ENCODE measurements at regions not wholly inside any gene's neighbourhood (a gene's known extent, or its start where the extent isn't known, plus 50 kb on each side); places are given as distances from the start of the nearest gene placed in this dataset.

DNA sequence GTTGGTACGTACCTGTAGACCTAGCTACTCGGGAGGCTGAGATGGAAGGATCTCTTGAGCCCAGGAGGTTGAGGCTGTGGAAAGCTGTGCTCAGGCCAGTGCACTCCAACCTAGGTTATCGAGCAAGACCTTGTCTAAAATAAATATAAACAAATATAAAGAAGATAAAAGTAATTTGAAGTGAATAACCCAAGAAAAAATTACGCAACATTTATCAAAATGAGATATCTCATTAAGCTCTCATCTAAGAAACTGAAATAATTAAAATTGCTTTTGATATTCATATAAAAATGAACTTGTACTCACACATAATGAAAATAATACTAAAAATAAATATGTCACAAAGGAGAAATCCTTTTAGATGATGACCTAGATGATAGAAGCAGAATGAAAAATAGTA is 647.1 kb upstream of the NCAM2 start:
- no peaks in the 10 kb centered on the region for H3K27me3 ChIP-seq
- no peak overlapping the region for H3K4me3 ChIP-seq
- no peaks in the 10 kb centered on the region for H3K9me3 ChIP-seq
- TF ChIP-seq, protein P1, sequence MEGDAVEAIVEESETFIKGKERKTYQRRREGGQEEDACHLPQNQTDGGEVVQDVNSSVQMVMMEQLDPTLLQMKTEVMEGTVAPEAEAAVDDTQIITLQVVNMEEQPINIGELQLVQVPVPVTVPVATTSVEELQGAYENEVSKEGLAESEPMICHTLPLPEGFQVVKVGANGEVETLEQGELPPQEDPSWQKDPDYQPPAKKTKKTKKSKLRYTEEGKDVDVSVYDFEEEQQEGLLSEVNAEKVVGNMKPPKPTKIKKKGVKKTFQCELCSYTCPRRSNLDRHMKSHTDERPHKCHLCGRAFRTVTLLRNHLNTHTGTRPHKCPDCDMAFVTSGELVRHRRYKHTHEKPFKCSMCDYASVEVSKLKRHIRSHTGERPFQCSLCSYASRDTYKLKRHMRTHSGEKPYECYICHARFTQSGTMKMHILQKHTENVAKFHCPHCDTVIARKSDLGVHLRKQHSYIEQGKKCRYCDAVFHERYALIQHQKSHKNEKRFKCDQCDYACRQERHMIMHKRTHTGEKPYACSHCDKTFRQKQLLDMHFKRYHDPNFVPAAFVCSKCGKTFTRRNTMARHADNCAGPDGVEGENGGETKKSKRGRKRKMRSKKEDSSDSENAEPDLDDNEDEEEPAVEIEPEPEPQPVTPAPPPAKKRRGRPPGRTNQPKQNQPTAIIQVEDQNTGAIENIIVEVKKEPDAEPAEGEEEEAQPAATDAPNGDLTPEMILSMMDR (IDR thresholded peaks at IDR 0.05): no peak
- no peak overlapping the region for H3K27ac ChIP-seq
- H3K4me1 ChIP-seq: no peaks in the 10 kb centered on the region
- no peaks in the 10 kb centered on the region for H3K36me3 ChIP-seq
- no peak for DNase-seq (ENCODE audit: low spot score)

DNA sequence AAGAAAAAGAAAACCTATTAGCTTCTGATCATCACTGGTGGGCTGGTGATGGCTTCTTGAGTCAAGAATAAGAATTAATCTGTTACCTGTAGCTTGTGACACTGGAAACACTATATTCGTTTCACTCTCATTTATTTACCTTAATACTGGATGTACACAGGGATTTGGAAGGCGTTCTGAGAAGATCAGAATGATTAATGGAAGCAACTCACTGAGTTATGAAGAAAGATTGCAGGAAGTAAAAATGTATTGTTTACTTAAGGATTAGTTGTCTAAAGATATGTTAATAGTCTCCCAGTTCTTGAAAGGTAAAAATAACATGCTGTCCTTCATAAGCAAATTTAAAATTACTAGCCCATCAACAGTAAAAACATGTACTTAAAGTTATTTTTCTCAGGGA is 644.9 kb upstream of the NCAM2 start:
- DNase-seq (ENCODE audit: low spot score): no peak
- TF ChIP-seq, protein P1 (IDR thresholded peaks at IDR 0.05): no peak

DNA sequence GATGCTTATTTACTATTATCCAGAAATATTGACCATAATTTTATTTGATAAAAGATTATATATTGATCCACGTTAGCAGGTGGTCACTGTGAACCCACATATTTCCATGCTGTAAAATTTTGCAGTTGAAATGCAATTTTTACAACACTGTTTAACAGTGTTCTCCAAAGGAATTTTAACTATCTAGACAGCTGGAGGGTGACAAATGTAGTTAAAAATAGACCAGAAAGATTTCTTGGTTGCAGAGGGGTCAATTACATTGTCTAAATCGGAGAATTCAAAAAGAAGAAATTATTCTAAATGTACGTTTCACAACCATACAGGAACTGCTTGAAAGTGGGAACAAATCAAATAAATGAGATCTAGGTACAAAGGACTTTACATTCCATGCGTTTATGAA is 625.2 kb upstream of the NCAM2 start:
- H3K27ac ChIP-seq: no peak overlapping the region
- H3K27me3 ChIP-seq: no peaks in the 10 kb centered on the region
- H3K4me1 ChIP-seq: no peaks in the 10 kb centered on the region
- no peaks in the 10 kb centered on the region for H3K9me3 ChIP-seq
- H3K4me3 ChIP-seq: no peak overlapping the region
- H3K36me3 ChIP-seq: no peaks in the 10 kb centered on the region
- TF ChIP-seq, protein P1 (IDR thresholded peaks at IDR 0.05): no peak
- no peak for DNase-seq (ENCODE audit: low spot score)

More for the DNA sequence above, 644.9 kb upstream of the NCAM2 start:
- Histone ChIP-seq H3K4me1 (no peaks in the 10 kb centered on the region), H3K27me3 (no peaks in the 10 kb centered on the region), H3K4me3 (no peak overlapping the region), H3K9me3 (no peaks in the 10 kb centered on the region), H3K36me3 (no peaks in the 10 kb centered on the region), H3K27ac (no peak overlapping the region)

GRCh38 chr21:20377250-20377649 is 621.0 kb upstream of the NCAM2 start:
- H3K9me3 ChIP-seq: peaks cover 0 to 8% of the 10 kb centered on the region in 2 donors
- H3K36me3 ChIP-seq: no peaks in the 10 kb centered on the region
- H3K27ac ChIP-seq: no peak overlapping the region
- no peaks in the 10 kb centered on the region for H3K27me3 ChIP-seq
- no peak overlapping the region for H3K4me3 ChIP-seq
- no peak for DNase-seq (ENCODE audit: low spot score)
- no peaks in the 10 kb centered on the region for H3K4me1 ChIP-seq
- TF ChIP-seq, protein P1 (IDR thresholded peaks at IDR 0.05): no peak

DNA sequence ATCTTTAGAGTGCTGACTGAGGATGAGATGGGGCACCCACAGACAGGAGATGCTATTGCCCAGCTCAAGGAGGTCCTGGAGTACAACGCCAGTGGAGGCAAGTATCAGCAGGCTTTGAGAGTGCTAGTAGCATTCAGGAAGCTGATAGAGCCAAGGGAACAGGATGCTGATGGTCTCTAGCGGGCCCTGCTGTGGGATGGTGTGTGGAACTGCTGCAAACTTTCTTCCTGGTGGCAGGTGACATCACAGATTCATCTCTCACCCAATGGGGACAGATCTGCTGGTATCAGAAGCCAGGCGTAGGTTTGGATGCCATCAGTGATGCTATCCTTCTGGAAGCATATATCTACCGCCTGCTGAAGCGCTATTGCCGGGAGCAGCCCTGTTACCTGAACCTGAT is 609.8 kb upstream of the NCAM2 start:
- no peaks in the 10 kb centered on the region for H3K4me1 ChIP-seq
- TF ChIP-seq, protein P1 (IDR thresholded peaks at IDR 0.05): no peak
- no peaks in the 10 kb centered on the region for H3K9me3 ChIP-seq
- no peak for DNase-seq (ENCODE audit: low spot score)
- H3K27ac ChIP-seq: no peak overlapping the region
- H3K4me3 ChIP-seq: no peak overlapping the region
- H3K27me3 ChIP-seq: no peaks in the 10 kb centered on the region
- H3K36me3 ChIP-seq: no peaks in the 10 kb centered on the region

- Histone ChIP-seq H3K4me3 (no peak overlapping the region), H3K27ac (no peak overlapping the region), H3K36me3 (no peaks in the 10 kb centered on the region), H3K9me3 (no peaks in the 10 kb centered on the region), H3K27me3 (no peaks in the 10 kb centered on the region), H3K4me1 (no peaks in the 10 kb centered on the region)
- TF ChIP-seq, protein P1 (IDR thresholded peaks at IDR 0.05): no peak
- no peak for DNase-seq (ENCODE audit: low spot score)
These were observed 601.4 kb upstream of the NCAM2 start for GRCh38 chr21:20396798-20397197.

Data from right atrium auricular region (tissue), 2 donors.